Loucy (cell line): ENCODE measurements at regions not wholly inside any gene's neighbourhood (a gene's known extent, or its start where the extent isn't known, plus 50 kb on each side); places are given as distances from the start of the nearest gene placed in this dataset.

Source experiments
- H2AFZ ChIP-seq: fragments of 200-600 bp; sonication (generic); 2 replicates; pipeline ENCODE4 v1.6.0; 2016; ENCODE audit warnings: antibody characterized with exemption, mild to moderate bottlenecking, low read length, moderate library complexity
- H3F3A ChIP-seq: fragments of 200-600 bp; 2 replicates; pipeline ENCODE4 v1.6.0; 2016; ENCODE audit warnings: antibody characterized with exemption, low read depth, mild to moderate bottlenecking
- H3K27me3 ChIP-seq: fragments of 200-600 bp; sonication (generic); 2 replicates; pipeline ENCODE4 v1.6.1; 2014; ENCODE audit warnings: low read length, mild to moderate bottlenecking; ENCODE audit not compliant: insufficient read depth, poor library complexity, severe bottlenecking
- H3K36me3 ChIP-seq: fragments of 200-600 bp; sonication (generic); 2 replicates; pipeline ENCODE4 v1.6.1; 2016; ENCODE audit warnings: low read length; ENCODE audit not compliant: insufficient read depth
- H3K4me1 ChIP-seq: fragments of 200-600 bp; sonication (generic); 2 replicates; pipeline ENCODE4 v1.5.1; 2014; ENCODE audit warnings: low read length, mild to moderate bottlenecking; ENCODE audit not compliant: insufficient read depth, poor library complexity, severe bottlenecking
- H3K4me2 ChIP-seq: fragments of 200-600 bp; sonication (generic); 2 replicates; pipeline ENCODE4 v1.6.0; 2014; ENCODE audit warnings: antibody characterized with exemption, low read length, low read depth, mild to moderate bottlenecking; ENCODE audit not compliant: poor library complexity, severe bottlenecking
- H3K4me3 ChIP-seq: fragments of 200-600 bp; sonication (generic); 2 replicates; pipeline ENCODE4 v1.5.1; 2014; ENCODE audit warnings: low read length, mild to moderate bottlenecking, mixed read lengths; ENCODE audit not compliant: poor library complexity, severe bottlenecking
- H3K79me2 ChIP-seq: fragments of 200-600 bp; sonication (generic); 2 replicates; pipeline ENCODE4 v1.6.1; 2014; ENCODE audit warnings: low read length; ENCODE audit not compliant: insufficient read depth
- H3K9ac ChIP-seq: fragments of 200-600 bp; sonication (generic); 2 replicates; pipeline ENCODE4 v1.6.0; 2014; ENCODE audit warnings: mild to moderate bottlenecking, low read depth, low read length, moderate library complexity; ENCODE audit not compliant: poor library complexity, severe bottlenecking
- H3K9me2 ChIP-seq: fragments of 200-600 bp; sonication (generic); replicated peaks from 2 replicates; pipeline ENCODE4 v1.6.1; 2016; ENCODE audit warnings: low read depth, low read length, mixed read lengths
- H3K9me3 ChIP-seq: fragments of 200-600 bp; sonication (generic); 2 replicates; pipeline ENCODE4 v1.6.1; 2014; ENCODE audit warnings: mild to moderate bottlenecking, antibody characterized with exemption, low read length, low read depth; ENCODE audit not compliant: insufficient read depth
- H4K20me1 ChIP-seq: fragments of 200-600 bp; sonication (generic); 2 replicates; pipeline ENCODE4 v1.6.0; 2014; ENCODE audit warnings: antibody characterized with exemption, low read length, mild to moderate bottlenecking; ENCODE audit not compliant: insufficient read depth, poor library complexity, severe bottlenecking
- CTCF ChIP-seq: fragments of 200-600 bp; sonication (generic); conservative IDR thresholded peaks from 2 replicates; pipeline ENCODE4 v1.5.1; 2014; ENCODE audit warnings: mild to moderate bottlenecking, antibody characterized with exemption, low read length
- EZH2phosphoT487 ChIP-seq: fragments of 200-600 bp; IDR thresholded peaks from 2 replicates; pipeline ENCODE4 v1.6.1; 2018; ENCODE audit warnings: antibody characterized with exemption, mild to moderate bottlenecking, moderate library complexity, borderline replicate concordance

GRCh38 chr4:10334506-10335028 is 122.7 kb downstream of the ZNF518B start:
- no peaks in the 10 kb centered on the region for H3K4me1 ChIP-seq
- no peaks in the 10 kb centered on the region for H3K9me3 ChIP-seq
- H3K4me2 ChIP-seq: no peak overlapping the region
- H3K9me2 ChIP-seq: no peaks in the 10 kb centered on the region
- no peak for TF ChIP-seq EZH2phosphoT487
- no peak for TF ChIP-seq CTCF
- no peak overlapping the region for H3K9ac ChIP-seq
- no peaks in the 10 kb centered on the region for H3K36me3 ChIP-seq
- no peaks in the 10 kb centered on the region for H3K27me3 ChIP-seq
- no peak overlapping the region for H2AFZ ChIP-seq
- H3K79me2 ChIP-seq: no peaks in the 10 kb centered on the region
- no peaks in the 10 kb centered on the region for H4K20me1 ChIP-seq
- H3K4me3 ChIP-seq: no peak overlapping the region
- H3F3A ChIP-seq: no peaks in the 10 kb centered on the region

- TF ChIP-seq EZH2phosphoT487: no peak
- no peak for TF ChIP-seq CTCF
- Histone ChIP-seq H3K9me2 (no peaks in the 10 kb centered on the region), H3K4me2 (no peak overlapping the region), H3F3A (no peaks in the 10 kb centered on the region), H4K20me1 (no peaks in the 10 kb centered on the region), H3K27me3 (no peaks in the 10 kb centered on the region), H3K9ac (no peak overlapping the region), H3K4me1 (no peaks in the 10 kb centered on the region), H3K4me3 (no peak overlapping the region), H2AFZ (no peak overlapping the region), H3K36me3 (no peaks in the 10 kb centered on the region), H3K9me3 (no peaks in the 10 kb centered on the region), H3K79me2 (no peaks in the 10 kb centered on the region)
Measured at GRCh38 chr4:10333942-10334341, 123.3 kb downstream of the ZNF518B start.

- Histone ChIP-seq H3K4me1 (no peaks in the 10 kb centered on the region), H3K4me3 (no peak overlapping the region), H3K79me2 (no peaks in the 10 kb centered on the region), H3K9me3 (no peaks in the 10 kb centered on the region), H3K36me3 (no peaks in the 10 kb centered on the region), H3K4me2 (no peak overlapping the region), H4K20me1 (no peaks in the 10 kb centered on the region), H3K9me2 (no peaks in the 10 kb centered on the region), H3F3A (no peaks in the 10 kb centered on the region), H3K9ac (no peak overlapping the region), H3K27me3 (no peaks in the 10 kb centered on the region), H2AFZ (no peak overlapping the region)
- no peak for TF ChIP-seq EZH2phosphoT487
- no peak for TF ChIP-seq CTCF
Measured at GRCh38 chr4:10326075-10326474, 131.2 kb downstream of the ZNF518B start.
